ENCODE measurements at regions not wholly inside any gene's neighbourhood (a gene's known extent, or its start where the extent isn't known, plus 50 kb on each side); places are given as distances from the start of the nearest gene placed in this dataset.

DNA sequence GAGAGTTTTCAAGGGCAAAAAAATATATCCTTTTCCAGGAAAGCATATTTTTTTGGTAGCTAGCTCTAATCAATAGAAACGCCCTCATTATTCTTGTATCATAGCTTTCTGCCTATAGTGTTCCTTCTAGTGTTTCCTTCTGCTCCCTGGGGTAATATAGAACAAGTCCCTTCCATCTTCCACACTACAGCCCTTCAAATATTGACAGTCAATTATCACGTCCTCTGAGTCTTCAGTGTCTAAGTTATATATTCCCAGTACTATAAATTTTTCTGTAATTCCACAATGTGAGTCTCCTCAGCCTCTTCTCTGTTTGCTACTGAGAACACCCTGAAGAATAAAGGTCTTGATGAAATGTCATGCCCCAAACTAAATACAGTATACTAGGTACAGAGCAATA is 1088.0 kb upstream of the PCDH7 start (continued):
- TF ChIP-seq, protein P1, sequence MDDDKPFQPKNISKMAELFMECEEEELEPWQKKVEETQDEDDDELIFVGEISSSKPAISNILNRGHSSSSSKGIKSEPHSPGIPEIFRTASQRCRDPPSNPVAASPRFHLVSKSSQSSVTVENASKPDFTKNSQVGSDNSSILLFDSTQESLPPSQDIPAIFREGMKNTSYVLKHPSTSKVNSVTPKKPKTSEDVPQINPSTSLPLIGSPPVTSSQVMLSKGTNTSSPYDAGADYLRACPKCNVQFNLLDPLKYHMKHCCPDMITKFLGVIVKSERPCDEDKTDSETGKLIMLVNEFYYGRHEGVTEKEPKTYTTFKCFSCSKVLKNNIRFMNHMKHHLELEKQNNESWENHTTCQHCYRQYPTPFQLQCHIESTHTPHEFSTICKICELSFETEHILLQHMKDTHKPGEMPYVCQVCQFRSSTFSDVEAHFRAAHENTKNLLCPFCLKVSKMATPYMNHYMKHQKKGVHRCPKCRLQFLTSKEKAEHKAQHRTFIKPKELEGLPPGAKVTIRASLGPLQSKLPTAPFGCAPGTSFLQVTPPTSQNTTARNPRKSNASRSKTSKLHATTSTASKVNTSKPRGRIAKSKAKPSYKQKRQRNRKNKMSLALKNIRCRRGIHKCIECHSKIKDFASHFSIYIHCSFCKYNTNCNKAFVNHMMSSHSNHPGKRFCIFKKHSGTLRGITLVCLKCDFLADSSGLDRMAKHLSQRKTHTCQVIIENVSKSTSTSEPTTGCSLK (tag by site-specific recombination; IDR thresholded peaks at IDR 0.05), result no peak
- no peak for TF ChIP-seq ZBTB6 (tag by site-specific recombination; IDR thresholded peaks at IDR 0.05)
- no peak for TF ChIP-seq ZNF664 (tag by site-specific recombination; IDR thresholded peaks at IDR 0.05)
- TF ChIP-seq SCRT1 (tag by site-specific recombination; IDR thresholded peaks at IDR 0.05; ENCODE audit: borderline replicate concordance), result no peak
- no peak for TF ChIP-seq MYNN (tag by site-specific recombination; IDR thresholded peaks at IDR 0.05; ENCODE audit: borderline replicate concordance)
- TF ChIP-seq ZNF266 (tag by site-specific recombination; IDR thresholded peaks at IDR 0.05; ENCODE audit: low read depth), result no peak
- TF ChIP-seq, protein P2, sequence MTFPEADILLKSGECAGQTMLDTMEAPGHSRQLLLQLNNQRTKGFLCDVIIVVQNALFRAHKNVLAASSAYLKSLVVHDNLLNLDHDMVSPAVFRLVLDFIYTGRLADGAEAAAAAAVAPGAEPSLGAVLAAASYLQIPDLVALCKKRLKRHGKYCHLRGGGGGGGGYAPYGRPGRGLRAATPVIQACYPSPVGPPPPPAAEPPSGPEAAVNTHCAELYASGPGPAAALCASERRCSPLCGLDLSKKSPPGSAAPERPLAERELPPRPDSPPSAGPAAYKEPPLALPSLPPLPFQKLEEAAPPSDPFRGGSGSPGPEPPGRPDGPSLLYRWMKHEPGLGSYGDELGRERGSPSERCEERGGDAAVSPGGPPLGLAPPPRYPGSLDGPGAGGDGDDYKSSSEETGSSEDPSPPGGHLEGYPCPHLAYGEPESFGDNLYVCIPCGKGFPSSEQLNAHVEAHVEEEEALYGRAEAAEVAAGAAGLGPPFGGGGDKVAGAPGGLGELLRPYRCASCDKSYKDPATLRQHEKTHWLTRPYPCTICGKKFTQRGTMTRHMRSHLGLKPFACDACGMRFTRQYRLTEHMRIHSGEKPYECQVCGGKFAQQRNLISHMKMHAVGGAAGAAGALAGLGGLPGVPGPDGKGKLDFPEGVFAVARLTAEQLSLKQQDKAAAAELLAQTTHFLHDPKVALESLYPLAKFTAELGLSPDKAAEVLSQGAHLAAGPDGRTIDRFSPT (tag by site-specific recombination; IDR thresholded peaks at IDR 0.05), result no peak

GRCh38 chr4:29636961-29637360 is 1083.2 kb upstream of the PCDH7 start:
- H3K36me3 ChIP-seq (ENCODE audit: control insufficient read depth in 2 of 2, insufficient read depth in 1 of 2, low read length in 2 of 2), result no peaks in the 10 kb centered on the region
- TF ChIP-seq ZNF350 (tag by site-specific recombination; IDR thresholded peaks at IDR 0.05) (no peak), AEBP2 (tag by site-specific recombination; IDR thresholded peaks at IDR 0.05; ENCODE audit: borderline replicate concordance) (no peak), ZNF2 (tag by site-specific recombination; IDR thresholded peaks at IDR 0.05) (no peak), ZNF155 (tag by site-specific recombination; IDR thresholded peaks at IDR 0.05) (no peak), PRDM10 (tag by site-specific recombination; IDR thresholded peaks at IDR 0.05) (no peak), ZBTB21 (tag by site-specific recombination; IDR thresholded peaks at IDR 0.05) (no peak), PRDM6 (tag by site-specific recombination; IDR thresholded peaks at IDR 0.05) (no peak), ZBTB48 (tag by site-specific recombination; IDR thresholded peaks at IDR 0.05) (no peak), ZNF600 (tag by site-specific recombination; IDR thresholded peaks at IDR 0.05) (no peak), ZNF747 (tag by site-specific recombination; IDR thresholded peaks at IDR 0.05) (no peak)
- TF ChIP-seq, protein P3, sequence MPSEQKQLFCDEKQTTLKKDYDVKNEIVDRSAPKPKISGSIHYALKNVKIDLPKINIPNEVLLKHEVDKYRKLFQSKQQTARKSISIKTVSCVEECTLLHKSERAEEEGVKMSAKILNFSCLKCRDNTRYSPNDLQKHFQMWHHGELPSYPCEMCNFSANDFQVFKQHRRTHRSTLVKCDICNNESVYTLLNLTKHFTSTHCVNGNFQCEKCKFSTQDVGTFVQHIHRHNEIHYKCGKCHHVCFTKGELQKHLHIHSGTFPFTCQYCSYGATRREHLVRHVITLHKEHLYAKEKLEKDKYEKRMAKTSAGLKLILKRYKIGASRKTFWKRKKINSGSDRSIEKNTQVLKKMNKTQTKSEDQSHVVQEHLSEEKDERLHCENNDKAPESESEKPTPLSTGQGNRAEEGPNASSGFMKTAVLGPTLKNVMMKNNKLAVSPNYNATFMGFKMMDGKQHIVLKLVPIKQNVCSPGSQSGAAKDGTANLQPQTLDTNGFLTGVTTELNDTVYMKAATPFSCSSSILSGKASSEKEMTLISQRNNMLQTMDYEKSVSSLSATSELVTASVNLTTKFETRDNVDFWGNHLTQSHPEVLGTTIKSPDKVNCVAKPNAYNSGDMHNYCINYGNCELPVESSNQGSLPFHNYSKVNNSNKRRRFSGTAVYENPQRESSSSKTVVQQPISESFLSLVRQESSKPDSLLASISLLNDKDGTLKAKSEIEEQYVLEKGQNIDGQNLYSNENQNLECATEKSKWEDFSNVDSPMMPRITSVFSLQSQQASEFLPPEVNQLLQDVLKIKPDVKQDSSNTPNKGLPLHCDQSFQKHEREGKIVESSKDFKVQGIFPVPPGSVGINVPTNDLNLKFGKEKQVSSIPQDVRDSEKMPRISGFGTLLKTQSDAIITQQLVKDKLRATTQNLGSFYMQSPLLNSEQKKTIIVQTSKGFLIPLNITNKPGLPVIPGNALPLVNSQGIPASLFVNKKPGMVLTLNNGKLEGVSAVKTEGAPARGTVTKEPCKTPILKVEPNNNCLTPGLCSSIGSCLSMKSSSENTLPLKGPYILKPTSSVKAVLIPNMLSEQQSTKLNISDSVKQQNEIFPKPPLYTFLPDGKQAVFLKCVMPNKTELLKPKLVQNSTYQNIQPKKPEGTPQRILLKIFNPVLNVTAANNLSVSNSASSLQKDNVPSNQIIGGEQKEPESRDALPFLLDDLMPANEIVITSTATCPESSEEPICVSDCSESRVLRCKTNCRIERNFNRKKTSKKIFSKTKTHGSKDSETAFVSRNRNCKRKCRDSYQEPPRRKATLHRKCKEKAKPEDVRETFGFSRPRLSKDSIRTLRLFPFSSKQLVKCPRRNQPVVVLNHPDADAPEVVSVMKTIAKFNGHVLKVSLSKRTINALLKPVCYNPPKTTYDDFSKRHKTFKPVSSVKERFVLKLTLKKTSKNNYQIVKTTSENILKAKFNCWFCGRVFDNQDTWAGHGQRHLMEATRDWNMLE (tag by site-specific recombination; conservative IDR thresholded peaks at IDR 0.05; ENCODE audit: low read depth), result no peak

More at GRCh38 chr4:29636961-29637360, 1083.2 kb upstream of the PCDH7 start:
- ChIA-PET POLR2A (interaction anchor here (0.6 kb wide), 1 partner anchor 229 kb away, joined by 3 read pairs; no protein-coding TSS in a partner anchor), CTCF (no interaction called here)
- H3K27ac ChIP-seq (ENCODE audit: extremely low read depth, low read depth, low read length), result no peak overlapping the region
- no peak overlapping the region for H3K4me3 ChIP-seq (ENCODE audit: low read depth, low read length)
- no peaks in the 10 kb centered on the region for H3K4me1 ChIP-seq (ENCODE audit: control insufficient read depth, insufficient read depth, low read length)
- no peaks in the 10 kb centered on the region for H3K9me3 ChIP-seq (ENCODE audit: control insufficient read depth, insufficient read depth, low read depth, low read length)
